ENCODE measurements at regions not wholly inside any gene's neighbourhood (a gene's known extent, or its start where the extent isn't known, plus 50 kb on each side); places are given as distances from the start of the nearest gene placed in this dataset.

GRCh38 chr17:71315568-71315967 is 805.3 kb upstream of the SOX9 start:
- H4K20me1 ChIP-seq (ENCODE audit: control insufficient read depth, insufficient read depth, low read length, poor library complexity, severe bottlenecking), result no peaks in the 10 kb centered on the region
- ATAC-seq (ENCODE audit: low read depth) (no peak), DNase-seq (no peak)
- H3K36me3 ChIP-seq (replicated peaks in 1 of 2; ENCODE audit: control extremely low read depth in 1 of 2, control insufficient read depth in 1 of 2, extremely low read depth in 1 of 2, insufficient read depth in 2 of 2, low read length in 1 of 2), result no peaks in the 10 kb centered on the region
- no peak overlapping the region for H3K4me3 ChIP-seq (ENCODE audit: control extremely low read depth in 1 of 5, extremely low read depth in 1 of 5, insufficient read depth in 1 of 5, low read depth in 2 of 5, low read length in 4 of 5)
- H3K27me3 Mint-ChIP-seq, result no peaks in the 10 kb centered on the region
- TF ChIP-seq CTCF (IDR thresholded peaks at IDR 0.05) (no peak), EZH2 (IDR thresholded peaks at IDR 0.05; ENCODE audit: borderline replicate concordance, insufficient read depth, low read depth, low read length, poor library complexity, severe bottlenecking) (no peak)
- no peaks in the 10 kb centered on the region for H3K4me1 ChIP-seq (ENCODE audit: control insufficient read depth in 2 of 2, insufficient read depth in 2 of 2, low read length in 2 of 2)
- H3K9me3 Mint-ChIP-seq (ENCODE audit: insufficient read depth), result no peaks in the 10 kb centered on the region
- intact Hi-C loops (cut with micrococcal nuclease), result no loop called here
- no peaks in the 10 kb centered on the region for H3K27me3 ChIP-seq (replicated peaks in 1 of 4; ENCODE audit: control extremely low read depth in 1 of 4, control insufficient read depth in 3 of 4, insufficient read depth in 4 of 4, low read length in 3 of 4)
- POLR2A ChIA-PET, result no interaction called here
- H2AFZ ChIP-seq (ENCODE audit: insufficient read depth, low read depth, low read length, poor library complexity, severe bottlenecking), result no peak overlapping the region
- CTCF ChIA-PET, result no interaction called here
- H3K9me3 ChIP-seq (ENCODE audit: control extremely low read depth in 1 of 3, control insufficient read depth in 2 of 3, insufficient read depth in 1 of 3, low read length in 2 of 3), result peaks cover 0 to 2% (median 0%) of the 10 kb centered on the region in 3 donors
- H3K4me1 Mint-ChIP-seq, result no peaks in the 10 kb centered on the region
- H3K9ac ChIP-seq (ENCODE audit: low read length), result no peak overlapping the region
- WGBS (ENCODE audit: insufficient coverage), result 63% methylated on average over 1 of the region's 3 CpGs
- no peak overlapping the region for H3K27ac ChIP-seq (ENCODE audit: low read length in 2 of 2)
- H3K4me2 ChIP-seq (replicated peaks; ENCODE audit: low read depth, low read length, poor library complexity, severe bottlenecking), result no peak overlapping the region
- no peak overlapping the region for H3K4me3 Mint-ChIP-seq
- H3K27ac Mint-ChIP-seq, result no peak overlapping the region
- no peaks in the 10 kb centered on the region for H3K79me2 ChIP-seq (ENCODE audit: control insufficient read depth, insufficient read depth, low read length)

GRCh38 chr17:71316176-71316897 is 804.5 kb upstream of the SOX9 start:
- DNase-seq, result no peak
- H3K9ac ChIP-seq (ENCODE audit: low read length), result no peak overlapping the region
- Mint-ChIP-seq H3K27ac (no peak overlapping the region), H3K4me3 (no peak overlapping the region), H3K9me3 (ENCODE audit: insufficient read depth) (no peaks in the 10 kb centered on the region), H3K27me3 (no peaks in the 10 kb centered on the region), H3K4me1 (no peaks in the 10 kb centered on the region)
- H3K9me3 ChIP-seq (ENCODE audit: control extremely low read depth in 1 of 3, control insufficient read depth in 2 of 3, insufficient read depth in 1 of 3, low read length in 2 of 3), result peaks cover 0 to 2% (median 0%) of the 10 kb centered on the region in 3 donors
- H3K36me3 ChIP-seq (replicated peaks in 1 of 2; ENCODE audit: control extremely low read depth in 1 of 2, control insufficient read depth in 1 of 2, extremely low read depth in 1 of 2, insufficient read depth in 2 of 2, low read length in 1 of 2), result no peaks in the 10 kb centered on the region
- no peaks in the 10 kb centered on the region for H4K20me1 ChIP-seq (ENCODE audit: control insufficient read depth, insufficient read depth, low read length, poor library complexity, severe bottlenecking)
- H3K4me2 ChIP-seq (replicated peaks; ENCODE audit: low read depth, low read length, poor library complexity, severe bottlenecking), result no peak overlapping the region
- no peaks in the 10 kb centered on the region for H3K27me3 ChIP-seq (replicated peaks in 1 of 4; ENCODE audit: control extremely low read depth in 1 of 4, control insufficient read depth in 3 of 4, insufficient read depth in 4 of 4, low read length in 3 of 4)
- no peak overlapping the region for H3K4me3 ChIP-seq (ENCODE audit: control extremely low read depth in 1 of 5, extremely low read depth in 1 of 5, insufficient read depth in 1 of 5, low read depth in 2 of 5, low read length in 4 of 5)
- ChIA-PET CTCF (no interaction called here), POLR2A (no interaction called here)
- intact Hi-C loops (cut with micrococcal nuclease), result no loop called here
- no peak for ATAC-seq (ENCODE audit: low read depth)
- H3K79me2 ChIP-seq (ENCODE audit: control insufficient read depth, insufficient read depth, low read length), result no peaks in the 10 kb centered on the region
- TF ChIP-seq CTCF (IDR thresholded peaks at IDR 0.05), result no peak
- TF ChIP-seq EZH2 (IDR thresholded peaks at IDR 0.05; ENCODE audit: borderline replicate concordance, insufficient read depth, low read depth, low read length, poor library complexity, severe bottlenecking), result no peak
- no peaks in the 10 kb centered on the region for H3K4me1 ChIP-seq (ENCODE audit: control insufficient read depth in 2 of 2, insufficient read depth in 2 of 2, low read length in 2 of 2)
- H3K27ac ChIP-seq (ENCODE audit: low read length in 2 of 2), result no peak overlapping the region
- WGBS (ENCODE audit: insufficient coverage), result no CpG with 5 or more reads among the region's 4 CpGs
- H2AFZ ChIP-seq (ENCODE audit: insufficient read depth, low read depth, low read length, poor library complexity, severe bottlenecking), result no peak overlapping the region

All from B cell (primary cell).